ENCODE measurements at regions not wholly inside any gene's neighbourhood (a gene's known extent, or its start where the extent isn't known, plus 50 kb on each side); places are given as distances from the start of the nearest gene placed in this dataset.

- no peak overlapping the region for H3K4me2 ChIP-seq
- H3K27ac ChIP-seq, result no peak overlapping the region
- no peak overlapping the region for H3K9ac ChIP-seq
- H3K4me3 ChIP-seq, result no peak overlapping the region
- TF ChIP-seq Cebpa-rat (IDR thresholded peaks at IDR 0.05), result no peak
- no peaks in the 10 kb centered on the region for H3K9me3 ChIP-seq (replicated peaks in 1 of 11)
- no peaks in the 10 kb centered on the region for H4K20me1 ChIP-seq
- H3K27me3 ChIP-seq, result no peaks in the 10 kb centered on the region
- H3K4me1 ChIP-seq, result no peaks in the 10 kb centered on the region
- H3K36me3 ChIP-seq, result no peaks in the 10 kb centered on the region
These were observed 342.2 kb downstream of the ETNK1 start for GRCh38 chr12:22967171-22967570.

- Histone ChIP-seq H3K27me3 (no peaks in the 10 kb centered on the region), H3K4me2 (no peak overlapping the region), H3K9me3 (replicated peaks in 1 of 11) (no peaks in the 10 kb centered on the region), H3K4me3 (no peak overlapping the region), H4K20me1 (no peaks in the 10 kb centered on the region), H3K4me1 (no peaks in the 10 kb centered on the region), H3K9ac (no peak overlapping the region), H3K36me3 (no peaks in the 10 kb centered on the region), H3K27ac (no peak overlapping the region)
- TF ChIP-seq Cebpa-rat (IDR thresholded peaks at IDR 0.05), result no peak
These were observed 344.6 kb downstream of the ETNK1 start for GRCh38 chr12:22969521-22969920.

GRCh38 chr12:22971247-22971646, 346.3 kb downstream of the ETNK1 start:
- Histone ChIP-seq H3K36me3 (no peaks in the 10 kb centered on the region), H3K27ac (no peak overlapping the region), H3K9ac (no peak overlapping the region), H4K20me1 (no peaks in the 10 kb centered on the region), H3K4me2 (no peak overlapping the region), H3K9me3 (replicated peaks in 1 of 11) (no peaks in the 10 kb centered on the region), H3K27me3 (no peaks in the 10 kb centered on the region), H3K4me1 (0 out of 20 replicates have a peak, but pooled peaks cover 0 to 6% (median 0%) of the 10 kb centered on the region in 10 experiments), H3K4me3 (no peak overlapping the region)
- no peak for TF ChIP-seq Cebpa-rat (IDR thresholded peaks at IDR 0.05)

DNA sequence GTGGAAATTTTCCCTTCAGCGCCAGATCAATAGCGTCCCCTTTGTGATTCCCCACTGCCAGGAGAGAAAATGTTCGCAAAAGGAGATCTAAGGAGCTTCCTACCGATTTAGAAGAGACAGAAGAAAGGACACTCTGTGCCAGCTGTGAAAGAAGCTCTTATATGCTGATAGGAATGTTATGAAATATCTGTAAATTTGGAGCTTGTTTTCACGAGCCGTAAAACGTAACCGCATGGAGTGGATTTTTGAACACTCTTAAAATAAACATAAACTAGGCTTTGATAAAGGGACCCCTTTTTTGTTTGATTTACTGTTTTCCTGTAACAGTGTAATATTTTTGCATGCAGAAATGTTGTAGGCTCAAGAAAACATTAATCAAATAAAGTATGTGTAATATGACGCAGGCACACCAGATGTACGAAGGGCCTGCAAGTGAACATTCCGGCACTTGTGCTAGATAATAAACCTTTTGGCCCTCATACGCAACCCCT, 346.8 kb downstream of the ETNK1 start:
- no peak for TF ChIP-seq Cebpa-rat (IDR thresholded peaks at IDR 0.05)

GRCh38 chr12:22974865-22975264, 349.9 kb downstream of the ETNK1 start:
- Histone ChIP-seq H3K27ac (no peak overlapping the region), H4K20me1 (no peaks in the 10 kb centered on the region), H3K9ac (no peak overlapping the region), H3K4me2 (no peak overlapping the region), H3K36me3 (no peaks in the 10 kb centered on the region), H3K27me3 (no peaks in the 10 kb centered on the region), H3K9me3 (replicated peaks in 1 of 11) (no peaks in the 10 kb centered on the region), H3K4me3 (no peak overlapping the region), H3K4me1 (0 out of 20 replicates have a peak, but pooled peaks cover 0 to 6% (median 0%) of the 10 kb centered on the region in 10 experiments)
- TF ChIP-seq Cebpa-rat (IDR thresholded peaks at IDR 0.05), result no peak

More for the DNA sequence above, 346.8 kb downstream of the ETNK1 start:
- no peaks in the 10 kb centered on the region for H3K27me3 ChIP-seq
- no peaks in the 10 kb centered on the region for H4K20me1 ChIP-seq
- no peaks in the 10 kb centered on the region for H3K9me3 ChIP-seq (replicated peaks in 1 of 11)
- H3K9ac ChIP-seq, result no peak overlapping the region
- H3K27ac ChIP-seq, result no peak overlapping the region
- H3K4me3 ChIP-seq, result no peak overlapping the region
- no peak overlapping the region for H3K4me2 ChIP-seq
- H3K36me3 ChIP-seq, result no peaks in the 10 kb centered on the region
- H3K4me1 ChIP-seq, result 0 out of 20 replicates have a peak, but pooled peaks cover 0 to 6% (median 0%) of the 10 kb centered on the region in 10 experiments

- Histone ChIP-seq H3K4me3 (no peak overlapping the region), H4K20me1 (no peaks in the 10 kb centered on the region), H3K27me3 (no peaks in the 10 kb centered on the region), H3K4me2 (no peak overlapping the region), H3K36me3 (no peaks in the 10 kb centered on the region), H3K9me3 (replicated peaks in 1 of 11) (no peaks in the 10 kb centered on the region), H3K9ac (no peak overlapping the region), H3K27ac (no peak overlapping the region), H3K4me1 (0 out of 20 replicates have a peak, but pooled peaks cover 0 to 6% (median 0%) of the 10 kb centered on the region in 10 experiments)
- no peak for TF ChIP-seq Cebpa-rat (IDR thresholded peaks at IDR 0.05)
These were observed 354.0 kb downstream of the ETNK1 start for GRCh38 chr12:22978962-22979361.

DNA sequence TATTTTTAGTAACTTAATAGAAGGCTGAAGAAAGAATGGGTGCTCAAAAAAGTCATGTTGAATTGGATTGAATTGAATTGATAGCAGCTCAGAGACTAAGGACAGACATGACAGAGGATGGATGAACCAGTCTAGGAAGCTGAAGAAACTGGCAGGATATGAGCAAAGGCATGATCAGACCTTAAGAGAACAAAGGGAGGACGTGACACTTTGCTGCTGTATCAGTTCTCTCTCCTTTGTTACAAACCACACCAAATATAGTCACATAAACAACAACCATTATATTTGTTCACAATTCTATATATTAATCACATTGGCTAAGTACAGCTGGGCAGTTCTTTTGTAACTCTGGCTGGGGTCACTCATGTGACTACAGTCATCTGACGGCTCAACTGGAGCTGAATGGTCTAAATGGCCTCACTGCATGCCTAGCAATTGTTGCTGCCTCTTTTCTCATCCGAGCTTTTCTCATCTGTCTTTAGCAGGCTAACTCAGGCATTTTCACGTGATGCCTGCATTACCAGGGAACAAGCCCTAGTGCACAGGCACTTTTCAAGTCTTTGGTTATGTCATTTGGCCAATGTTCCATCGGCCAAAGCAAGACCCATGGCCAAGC, 355.0 kb downstream of the ETNK1 start:
- Histone ChIP-seq H3K4me2 (no peak overlapping the region), H4K20me1 (no peaks in the 10 kb centered on the region), H3K4me1 (0 out of 20 replicates have a peak, but pooled peaks cover 0 to 3% (median 0%) of the 10 kb centered on the region in 10 experiments), H3K4me3 (no peak overlapping the region), H3K36me3 (no peaks in the 10 kb centered on the region), H3K27ac (no peak overlapping the region), H3K27me3 (no peaks in the 10 kb centered on the region), H3K9ac (no peak overlapping the region), H3K9me3 (replicated peaks in 1 of 11) (no peaks in the 10 kb centered on the region)
- TF ChIP-seq Cebpa-rat (IDR thresholded peaks at IDR 0.05), result no peak

DNA sequence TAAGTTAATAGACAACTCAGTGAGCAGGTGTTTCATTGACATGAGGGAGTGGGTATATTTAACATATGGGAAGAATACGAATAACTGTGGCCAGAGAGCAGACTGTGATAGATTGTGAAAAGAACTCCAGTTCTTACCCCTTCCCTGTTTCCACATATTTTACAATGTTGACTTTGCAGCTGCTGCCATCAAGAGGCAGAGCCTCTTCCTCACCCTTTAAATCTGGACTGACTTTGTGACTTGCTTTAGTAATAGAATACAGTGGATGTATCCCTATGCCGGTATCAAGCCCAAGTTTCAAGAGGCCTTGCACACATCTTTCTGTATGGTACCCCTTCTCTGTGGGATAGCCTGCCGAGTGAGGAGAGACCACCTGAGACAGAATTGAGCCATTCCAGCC, 356.7 kb downstream of the ETNK1 start:
- Histone ChIP-seq H3K4me2 (no peak overlapping the region), H3K36me3 (no peaks in the 10 kb centered on the region), H3K4me1 (no peaks in the 10 kb centered on the region), H3K4me3 (no peak overlapping the region), H3K9ac (no peak overlapping the region), H3K27me3 (no peaks in the 10 kb centered on the region), H3K9me3 (replicated peaks in 1 of 11) (no peaks in the 10 kb centered on the region), H4K20me1 (no peaks in the 10 kb centered on the region), H3K27ac (no peak overlapping the region)
- no peak for TF ChIP-seq Cebpa-rat (IDR thresholded peaks at IDR 0.05)

DNA sequence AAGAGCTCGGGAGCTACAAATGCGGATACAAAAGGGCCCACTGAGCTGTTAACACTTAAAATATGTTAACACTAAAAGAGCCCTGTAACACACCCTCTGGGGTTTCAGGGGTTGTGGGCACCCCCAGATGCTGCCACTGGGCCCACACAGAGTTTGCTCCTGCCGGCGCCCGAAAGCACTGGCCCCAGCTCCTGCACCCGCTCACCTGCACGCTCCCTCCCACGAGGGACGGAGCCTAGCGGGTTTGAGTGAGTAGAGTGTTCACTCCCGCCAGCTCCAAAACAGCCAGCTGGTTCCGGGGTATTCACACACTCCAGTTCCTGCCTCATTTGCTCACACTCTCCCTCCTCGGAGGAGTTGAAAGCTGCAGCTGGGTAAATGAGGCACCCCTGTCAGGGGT, 357.7 kb downstream of the ETNK1 start:
- Histone ChIP-seq H3K27ac (no peak overlapping the region), H3K36me3 (no peaks in the 10 kb centered on the region), H3K9ac (no peak overlapping the region), H3K9me3 (replicated peaks in 1 of 11) (no peaks in the 10 kb centered on the region), H3K4me3 (no peak overlapping the region), H3K27me3 (no peaks in the 10 kb centered on the region), H3K4me1 (no peaks in the 10 kb centered on the region), H3K4me2 (no peak overlapping the region), H4K20me1 (no peaks in the 10 kb centered on the region)
- TF ChIP-seq Cebpa-rat (IDR thresholded peaks at IDR 0.05), result no peak

DNA sequence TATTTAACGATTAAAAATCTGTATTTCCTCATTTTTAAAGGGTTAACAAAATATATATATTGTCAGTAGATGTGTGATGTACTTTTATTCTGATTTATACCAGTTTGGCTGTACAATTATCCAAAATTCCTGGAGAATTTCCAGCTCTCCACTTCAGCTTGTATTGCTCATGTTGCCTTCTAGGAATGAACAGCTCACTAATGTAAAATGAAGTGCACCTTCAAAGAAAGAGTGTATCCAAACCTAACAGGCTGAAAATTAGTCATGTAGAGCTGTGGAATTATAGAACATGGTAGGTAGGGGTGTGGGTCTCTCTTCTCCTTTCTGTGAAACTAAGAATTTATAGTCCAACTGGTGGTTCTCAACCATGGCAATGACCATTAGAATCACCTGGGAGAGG, 362.0 kb downstream of the ETNK1 start:
- H4K20me1 ChIP-seq, result no peaks in the 10 kb centered on the region
- H3K4me3 ChIP-seq, result no peak overlapping the region
- no peaks in the 10 kb centered on the region for H3K9me3 ChIP-seq (replicated peaks in 1 of 11)
- no peak overlapping the region for H3K9ac ChIP-seq
- H3K4me1 ChIP-seq, result no peaks in the 10 kb centered on the region
- no peaks in the 10 kb centered on the region for H3K27me3 ChIP-seq
- H3K4me2 ChIP-seq, result no peak overlapping the region
- no peak for TF ChIP-seq Cebpa-rat (IDR thresholded peaks at IDR 0.05)
- H3K36me3 ChIP-seq, result no peaks in the 10 kb centered on the region
- H3K27ac ChIP-seq, result no peak overlapping the region

Measured in BLaER1 treated with 17β-estradiol and CSF1 and Interleukin-3, amounts not matched to agents 10 nM and 100 nM (cell line).